ENCODE measurements at regions not wholly inside any gene's neighbourhood (a gene's known extent, or its start where the extent isn't known, plus 50 kb on each side); places are given as distances from the start of the nearest gene placed in this dataset.

- intact Hi-C loops (cut with micrococcal nuclease) = no loop called here
- Mint-ChIP-seq H3K9me3 (peaks cover 0 to 14% (median 0%) of the 10 kb centered on the region in 11 donors), H3K4me3 (no peak overlapping the region), H3K27ac (no peak overlapping the region), H3K27me3 (no peaks in the 10 kb centered on the region), H3K36me3 (peaks cover 0 to 5% (median 0%) of the 10 kb centered on the region in 5 donors), H3K4me1 (peaks cover 0 to 5% (median 0%) of the 10 kb centered on the region in 7 donors)
- Histone ChIP-seq H3K9me3 (ENCODE audit: control insufficient read depth in 2 of 3, low read length in 3 of 3) (no peaks in the 10 kb centered on the region), H3K27me3 (ENCODE audit: control insufficient read depth in 2 of 2, insufficient read depth in 2 of 2, low read length in 2 of 2) (no peaks in the 10 kb centered on the region), H3K27ac (ENCODE audit: low read depth, low read length) (no peak overlapping the region), H3K36me3 (ENCODE audit: control insufficient read depth in 2 of 3, insufficient read depth in 3 of 3, low read length in 3 of 3) (no peaks in the 10 kb centered on the region), H3K4me3 (ENCODE audit: low read length) (no peak overlapping the region), H3K4me1 (ENCODE audit: control insufficient read depth in 2 of 2, insufficient read depth in 2 of 2, low read length in 2 of 2) (no peaks in the 10 kb centered on the region)
- POLR2A ChIA-PET = no interaction called here
- CTCF ChIA-PET = no interaction called here
- DNase-seq (no peak), ATAC-seq (no peak)
Measured at GRCh38 chr4:136858903-136859302, 673.4 kb downstream of the PCDH18 start.

GRCh38 chr4:136855886-136856285 is 676.4 kb downstream of the PCDH18 start:
- H3K27ac Mint-ChIP-seq = no peak overlapping the region
- no peaks in the 10 kb centered on the region for H3K4me1 ChIP-seq (ENCODE audit: control insufficient read depth in 2 of 2, insufficient read depth in 2 of 2, low read length in 2 of 2)
- H3K36me3 Mint-ChIP-seq = peaks cover 0 to 5% (median 0%) of the 10 kb centered on the region in 5 donors
- H3K36me3 ChIP-seq (ENCODE audit: control insufficient read depth in 2 of 3, insufficient read depth in 3 of 3, low read length in 3 of 3) = no peaks in the 10 kb centered on the region
- no peak overlapping the region for H3K4me3 Mint-ChIP-seq
- DNase-seq = no peak
- H3K4me3 ChIP-seq (ENCODE audit: low read length) = no peak overlapping the region
- POLR2A ChIA-PET = no interaction called here
- no peaks in the 10 kb centered on the region for H3K27me3 ChIP-seq (ENCODE audit: control insufficient read depth in 2 of 2, insufficient read depth in 2 of 2, low read length in 2 of 2)
- H3K27me3 Mint-ChIP-seq = no peaks in the 10 kb centered on the region
- H3K9me3 ChIP-seq (ENCODE audit: control insufficient read depth in 2 of 3, low read length in 3 of 3) = no peaks in the 10 kb centered on the region
- H3K27ac ChIP-seq (ENCODE audit: low read depth, low read length) = no peak overlapping the region
- ATAC-seq = no peak
- H3K4me1 Mint-ChIP-seq = no peaks in the 10 kb centered on the region
- intact Hi-C loops (cut with micrococcal nuclease) = no loop called here
- peaks cover 0 to 14% (median 0%) of the 10 kb centered on the region in 11 donors for H3K9me3 Mint-ChIP-seq
- CTCF ChIA-PET = interaction anchor here (0.5 kb wide), 1 partner anchor 37 kb away, joined by 3 read pairs; no protein-coding TSS in a partner anchor

- CTCF ChIA-PET = no interaction called here
Measured at GRCh38 chr4:136850446-136850845, 681.8 kb downstream of the PCDH18 start.

GRCh38 chr4:136847881-136848621 is 684.2 kb downstream of the PCDH18 start:
- ChIA-PET POLR2A (no interaction called here), CTCF (no interaction called here)
- H3K27ac Mint-ChIP-seq = no peak overlapping the region
- H3K4me1 Mint-ChIP-seq = no peaks in the 10 kb centered on the region
- no peak overlapping the region for H3K27ac ChIP-seq (ENCODE audit: low read depth, low read length)
- no peaks in the 10 kb centered on the region for H3K36me3 ChIP-seq (ENCODE audit: control insufficient read depth in 2 of 3, insufficient read depth in 3 of 3, low read length in 3 of 3)
- H3K9me3 Mint-ChIP-seq = peaks cover 2 to 24% (median 8%) of the 10 kb centered on the region in 11 donors
- H3K4me3 Mint-ChIP-seq = no peak overlapping the region
- no peak overlapping the region for H3K4me3 ChIP-seq (ENCODE audit: low read length)
- DNase-seq (no peak), ATAC-seq (no peak)
- intact Hi-C loops (cut with micrococcal nuclease) = no loop called here
- no peaks in the 10 kb centered on the region for H3K9me3 ChIP-seq (ENCODE audit: control insufficient read depth in 2 of 3, low read length in 3 of 3)
- H3K4me1 ChIP-seq (ENCODE audit: control insufficient read depth in 2 of 2, insufficient read depth in 2 of 2, low read length in 2 of 2) = no peaks in the 10 kb centered on the region
- H3K27me3 Mint-ChIP-seq = no peaks in the 10 kb centered on the region
- H3K36me3 Mint-ChIP-seq = peaks cover 0 to 4% (median 0%) of the 10 kb centered on the region in 5 donors
- H3K27me3 ChIP-seq (ENCODE audit: control insufficient read depth in 2 of 2, insufficient read depth in 2 of 2, low read length in 2 of 2) = no peaks in the 10 kb centered on the region

More at GRCh38 chr4:136850446-136850845, 681.8 kb downstream of the PCDH18 start:
- H3K27me3 ChIP-seq (ENCODE audit: control insufficient read depth in 2 of 2, insufficient read depth in 2 of 2, low read length in 2 of 2) = no peaks in the 10 kb centered on the region
- no peak overlapping the region for H3K4me3 Mint-ChIP-seq
- H3K4me1 Mint-ChIP-seq = no peaks in the 10 kb centered on the region
- no peak for DNase-seq
- no peaks in the 10 kb centered on the region for H3K27me3 Mint-ChIP-seq
- POLR2A ChIA-PET = no interaction called here
- H3K9me3 ChIP-seq (ENCODE audit: control insufficient read depth in 2 of 3, low read length in 3 of 3) = no peaks in the 10 kb centered on the region
- H3K36me3 Mint-ChIP-seq = peaks cover 0 to 4% (median 0%) of the 10 kb centered on the region in 5 donors
- no peak overlapping the region for H3K27ac Mint-ChIP-seq
- H3K4me3 ChIP-seq (ENCODE audit: low read length) = no peak overlapping the region
- no peaks in the 10 kb centered on the region for H3K36me3 ChIP-seq (ENCODE audit: control insufficient read depth in 2 of 3, insufficient read depth in 3 of 3, low read length in 3 of 3)
- ATAC-seq = no peak
- no peak overlapping the region for H3K27ac ChIP-seq (ENCODE audit: low read depth, low read length)
- no peaks in the 10 kb centered on the region for H3K4me1 ChIP-seq (ENCODE audit: control insufficient read depth in 2 of 2, insufficient read depth in 2 of 2, low read length in 2 of 2)
- peaks cover 0 to 18% (median 8%) of the 10 kb centered on the region in 11 donors for H3K9me3 Mint-ChIP-seq
- intact Hi-C loops (cut with micrococcal nuclease) = no loop called here

- Mint-ChIP-seq H3K4me1 (no peaks in the 10 kb centered on the region), H3K4me3 (no peak overlapping the region), H3K9me3 (peaks cover 0 to 28% (median 8%) of the 10 kb centered on the region in 11 donors), H3K27me3 (no peaks in the 10 kb centered on the region), H3K27ac (no peak overlapping the region), H3K36me3 (peaks cover 0 to 4% (median 0%) of the 10 kb centered on the region in 5 donors)
- POLR2A ChIA-PET = no interaction called here
- no peaks in the 10 kb centered on the region for H3K36me3 ChIP-seq (ENCODE audit: control insufficient read depth in 2 of 3, insufficient read depth in 3 of 3, low read length in 3 of 3)
- no peak overlapping the region for H3K4me3 ChIP-seq (ENCODE audit: low read length)
- no peak for DNase-seq
- H3K4me1 ChIP-seq (ENCODE audit: control insufficient read depth in 2 of 2, insufficient read depth in 2 of 2, low read length in 2 of 2) = no peaks in the 10 kb centered on the region
- intact Hi-C loops (cut with micrococcal nuclease) = no loop called here
- no peaks in the 10 kb centered on the region for H3K9me3 ChIP-seq (ENCODE audit: control insufficient read depth in 2 of 3, low read length in 3 of 3)
- H3K27me3 ChIP-seq (ENCODE audit: control insufficient read depth in 2 of 2, insufficient read depth in 2 of 2, low read length in 2 of 2) = no peaks in the 10 kb centered on the region
- ATAC-seq = no peak
- no peak overlapping the region for H3K27ac ChIP-seq (ENCODE audit: low read depth, low read length)
- CTCF ChIA-PET = no interaction called here
Measured at GRCh38 chr4:136841526-136841925, 690.8 kb downstream of the PCDH18 start.

- H3K4me3 ChIP-seq (ENCODE audit: low read length) = no peak overlapping the region
- H3K36me3 ChIP-seq (ENCODE audit: control insufficient read depth in 2 of 3, insufficient read depth in 3 of 3, low read length in 3 of 3) = no peaks in the 10 kb centered on the region
- H3K4me1 ChIP-seq (ENCODE audit: control insufficient read depth in 2 of 2, insufficient read depth in 2 of 2, low read length in 2 of 2) = no peaks in the 10 kb centered on the region
- Mint-ChIP-seq H3K4me3 (no peak overlapping the region), H3K9me3 (peaks cover 0 to 7% (median 5%) of the 10 kb centered on the region in 11 donors), H3K27me3 (no peaks in the 10 kb centered on the region), H3K4me1 (no peaks in the 10 kb centered on the region), H3K27ac (no peak overlapping the region), H3K36me3 (no peaks in the 10 kb centered on the region)
- intact Hi-C loops (cut with micrococcal nuclease) = no loop called here
- no peak for ATAC-seq
- ChIA-PET CTCF (no interaction called here), POLR2A (no interaction called here)
- DNase-seq = no peak
- no peak overlapping the region for H3K27ac ChIP-seq (ENCODE audit: low read depth, low read length)
- no peaks in the 10 kb centered on the region for H3K27me3 ChIP-seq (ENCODE audit: control insufficient read depth in 2 of 2, insufficient read depth in 2 of 2, low read length in 2 of 2)
- H3K9me3 ChIP-seq (ENCODE audit: control insufficient read depth in 2 of 3, low read length in 3 of 3) = no peaks in the 10 kb centered on the region
Measured at GRCh38 chr4:136838607-136839006, 693.7 kb downstream of the PCDH18 start.

- H3K9me3 Mint-ChIP-seq = peaks cover 0 to 6% (median 2%) of the 10 kb centered on the region in 11 donors
- no peak overlapping the region for H3K27ac Mint-ChIP-seq
- ChIA-PET CTCF (no interaction called here), POLR2A (no interaction called here)
- Histone ChIP-seq H3K27me3 (ENCODE audit: control insufficient read depth in 2 of 2, insufficient read depth in 2 of 2, low read length in 2 of 2) (no peaks in the 10 kb centered on the region), H3K36me3 (ENCODE audit: control insufficient read depth in 2 of 3, insufficient read depth in 3 of 3, low read length in 3 of 3) (no peaks in the 10 kb centered on the region), H3K4me1 (ENCODE audit: control insufficient read depth in 2 of 2, insufficient read depth in 2 of 2, low read length in 2 of 2) (no peaks in the 10 kb centered on the region), H3K9me3 (ENCODE audit: control insufficient read depth in 2 of 3, low read length in 3 of 3) (no peaks in the 10 kb centered on the region), H3K27ac (ENCODE audit: low read depth, low read length) (no peak overlapping the region), H3K4me3 (ENCODE audit: low read length) (no peak overlapping the region)
- H3K4me3 Mint-ChIP-seq = no peak overlapping the region
- H3K27me3 Mint-ChIP-seq = no peaks in the 10 kb centered on the region
- DNase-seq = no peak
- ATAC-seq = no peak
- H3K4me1 Mint-ChIP-seq = no peaks in the 10 kb centered on the region
- H3K36me3 Mint-ChIP-seq = no peaks in the 10 kb centered on the region
- intact Hi-C loops (cut with micrococcal nuclease) = no loop called here
Measured at GRCh38 chr4:136831553-136831952, 700.7 kb downstream of the PCDH18 start.

Measured in naive thymus-derived CD4-positive, alpha-beta T cell (primary cell).